ENCODE measurements at regions not wholly inside any gene's neighbourhood (a gene's known extent, or its start where the extent isn't known, plus 50 kb on each side); places are given as distances from the start of the nearest gene placed in this dataset.

DNA sequence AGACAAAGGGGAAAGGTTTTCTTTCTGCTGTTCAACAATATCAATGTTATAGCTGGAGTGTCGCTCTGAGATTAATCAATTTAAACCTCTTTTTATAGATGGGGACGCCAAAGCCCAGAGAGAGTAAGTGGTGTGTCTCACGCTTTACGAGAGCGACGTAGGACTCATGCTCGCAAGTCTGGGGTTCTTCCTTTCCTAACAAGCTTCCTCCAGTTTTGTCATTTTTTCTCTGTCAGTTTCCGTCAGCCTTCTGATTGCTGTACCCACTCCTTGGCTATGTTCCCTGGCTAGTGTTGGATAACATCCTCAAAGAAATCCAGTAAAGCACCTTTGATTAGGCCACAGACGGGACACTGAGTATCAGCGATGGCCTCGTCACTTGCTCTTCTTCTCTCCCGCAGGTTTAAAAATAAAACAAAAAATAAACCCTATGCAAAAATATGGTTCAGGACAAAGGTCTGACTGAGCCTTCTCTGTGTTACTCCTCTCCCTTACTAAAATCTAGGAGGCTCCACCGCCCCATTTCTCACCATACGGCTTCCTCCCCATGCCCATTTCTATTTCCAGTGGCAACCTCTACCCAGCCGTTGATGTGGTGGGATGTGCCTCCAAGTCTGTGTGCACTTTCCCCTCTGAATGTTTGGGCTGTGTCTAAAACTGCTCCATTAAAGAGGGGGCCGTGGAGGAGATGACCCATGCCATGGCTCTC, 172.7 kb upstream of the PARP11 start:
- TF ChIP-seq CREB1 (IDR thresholded peaks at IDR 0.05; ENCODE audit: low read depth) (no peak), REST (IDR thresholded peaks at IDR 0.05; ENCODE audit: low read depth) (no peak), CEBPB (IDR thresholded peaks at IDR 0.05) (no peak), EGR1 (IDR thresholded peaks at IDR 0.05) (no peak), TAF1 (IDR thresholded peaks at IDR 0.05; ENCODE audit: low read depth) (no peak), USF1 (IDR thresholded peaks at IDR 0.05) (no peak), TCF12 (IDR thresholded peaks at IDR 0.05; ENCODE audit: low read depth) (no peak), TEAD4 (IDR thresholded peaks at IDR 0.05) (no peak), RAD21 (IDR thresholded peaks at IDR 0.05; ENCODE audit: low read depth) (no peak), ZBTB7A (IDR thresholded peaks at IDR 0.05; ENCODE audit: low read depth) (no peak), EP300 (IDR thresholded peaks at IDR 0.05; ENCODE audit: borderline replicate concordance) (no peak), NFIC (IDR thresholded peaks at IDR 0.05) (no peak), YY1 (IDR thresholded peaks at IDR 0.05; ENCODE audit: low read depth) (no peak), FOXM1 (IDR thresholded peaks at IDR 0.05; ENCODE audit: borderline replicate concordance, low read depth) (no peak)
- TF ChIP-seq, protein P1, sequence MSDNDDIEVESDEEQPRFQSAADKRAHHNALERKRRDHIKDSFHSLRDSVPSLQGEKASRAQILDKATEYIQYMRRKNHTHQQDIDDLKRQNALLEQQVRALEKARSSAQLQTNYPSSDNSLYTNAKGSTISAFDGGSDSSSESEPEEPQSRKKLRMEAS (IDR thresholded peaks at IDR 0.05): no peak

DNA sequence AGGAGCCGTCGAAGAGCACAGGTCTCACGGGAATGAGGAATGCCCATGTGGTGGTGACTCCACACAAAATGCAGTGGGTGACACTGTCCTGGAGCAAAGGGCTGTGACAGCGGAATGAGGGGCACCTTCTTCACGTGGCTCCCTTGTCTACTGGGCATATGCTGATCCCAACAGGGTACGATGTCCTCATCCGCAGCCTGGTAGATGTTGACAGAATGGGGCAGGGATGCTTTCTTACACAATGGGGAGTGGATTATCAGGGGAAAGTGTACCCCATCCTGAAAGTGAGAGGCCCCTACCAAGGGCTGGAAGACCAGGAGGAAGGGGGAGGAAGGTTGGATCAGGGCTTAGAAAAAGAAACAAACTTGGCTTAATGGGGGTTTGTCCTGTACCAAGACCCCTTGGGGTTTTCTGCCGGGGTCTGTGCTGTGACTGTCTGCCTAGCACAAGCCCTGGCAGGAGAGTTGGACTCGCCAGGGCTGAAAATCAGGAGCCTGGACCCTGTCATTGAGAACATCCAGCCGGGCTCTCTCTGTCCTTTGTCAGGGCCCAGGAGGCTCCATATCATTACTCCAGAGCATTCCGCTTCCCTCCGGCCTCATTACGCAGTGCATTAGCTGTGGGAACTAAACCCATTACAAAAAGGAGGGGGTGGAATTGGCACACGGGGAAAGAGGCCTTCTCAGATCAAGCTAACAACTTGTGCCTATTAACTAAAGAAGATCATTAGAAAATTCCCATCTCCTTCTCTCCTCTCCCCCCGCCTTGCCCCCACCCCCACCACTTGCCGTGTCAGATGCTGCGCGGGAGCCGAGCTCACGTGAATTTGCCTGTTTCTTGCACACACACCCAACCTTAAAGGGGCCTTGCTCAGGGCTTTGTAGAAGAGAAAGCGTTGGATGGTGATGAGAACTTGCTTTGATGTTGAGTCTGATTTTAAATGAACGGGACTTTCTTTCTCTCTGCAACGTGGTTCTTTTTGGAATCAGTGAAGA, 171.8 kb upstream of the PARP11 start:
- TF ChIP-seq TEAD4 (IDR thresholded peaks at IDR 0.05) (no peak), TCF12 (IDR thresholded peaks at IDR 0.05; ENCODE audit: low read depth) (no peak), CREB1 (IDR thresholded peaks at IDR 0.05; ENCODE audit: low read depth) (no peak), NFIC (IDR thresholded peaks at IDR 0.05) (no peak), ZBTB7A (IDR thresholded peaks at IDR 0.05; ENCODE audit: low read depth) (no peak), TAF1 (IDR thresholded peaks at IDR 0.05; ENCODE audit: low read depth) (no peak), YY1 (IDR thresholded peaks at IDR 0.05; ENCODE audit: low read depth) (no peak), FOXM1 (IDR thresholded peaks at IDR 0.05; ENCODE audit: borderline replicate concordance, low read depth) (no peak), USF1 (IDR thresholded peaks at IDR 0.05) (no peak), RAD21 (IDR thresholded peaks at IDR 0.05; ENCODE audit: low read depth) (no peak), CEBPB (IDR thresholded peaks at IDR 0.05) (no peak), EGR1 (IDR thresholded peaks at IDR 0.05) (no peak), EP300 (IDR thresholded peaks at IDR 0.05; ENCODE audit: borderline replicate concordance) (no peak), REST (IDR thresholded peaks at IDR 0.05; ENCODE audit: low read depth) (no peak)
- TF ChIP-seq, protein P1 (IDR thresholded peaks at IDR 0.05): no peak

DNA sequence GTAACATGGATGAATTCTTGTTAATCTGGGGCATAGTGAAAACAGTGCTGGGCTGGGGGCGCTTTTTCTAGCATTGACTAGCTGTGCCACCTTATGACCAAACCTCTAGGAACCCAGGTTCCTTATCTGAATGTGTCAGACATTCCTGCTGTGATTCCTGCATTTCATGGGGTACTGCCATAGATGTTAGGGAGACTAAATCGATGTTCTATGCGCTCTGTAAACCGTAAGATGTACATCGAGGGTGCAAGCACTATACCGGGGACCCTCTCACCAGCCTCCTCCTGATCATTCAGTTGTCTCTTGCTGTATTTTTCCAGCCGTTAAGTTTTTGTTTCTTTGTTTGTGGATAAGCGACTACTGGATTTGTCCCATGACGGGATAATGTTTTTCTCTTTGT, 170.9 kb upstream of the PARP11 start:
- TF ChIP-seq CREB1 (IDR thresholded peaks at IDR 0.05; ENCODE audit: low read depth): no peak
- TF ChIP-seq TCF12 (IDR thresholded peaks at IDR 0.05; ENCODE audit: low read depth): no peak
- no peak for TF ChIP-seq TAF1 (IDR thresholded peaks at IDR 0.05; ENCODE audit: low read depth)
- TF ChIP-seq USF1 (IDR thresholded peaks at IDR 0.05): no peak
- TF ChIP-seq EP300 (IDR thresholded peaks at IDR 0.05; ENCODE audit: borderline replicate concordance): no peak
- TF ChIP-seq, protein P1 (IDR thresholded peaks at IDR 0.05): no peak
- no peak for TF ChIP-seq EGR1 (IDR thresholded peaks at IDR 0.05)
- TF ChIP-seq CEBPB (IDR thresholded peaks at IDR 0.05): no peak
- TF ChIP-seq REST (IDR thresholded peaks at IDR 0.05; ENCODE audit: low read depth): no peak
- no peak for TF ChIP-seq RAD21 (IDR thresholded peaks at IDR 0.05; ENCODE audit: low read depth)
- TF ChIP-seq YY1 (IDR thresholded peaks at IDR 0.05; ENCODE audit: low read depth): no peak
- no peak for TF ChIP-seq NFIC (IDR thresholded peaks at IDR 0.05)
- no peak for TF ChIP-seq ZBTB7A (IDR thresholded peaks at IDR 0.05; ENCODE audit: low read depth)
- no peak for TF ChIP-seq FOXM1 (IDR thresholded peaks at IDR 0.05; ENCODE audit: borderline replicate concordance, low read depth)
- no peak for TF ChIP-seq TEAD4 (IDR thresholded peaks at IDR 0.05)
